ENCODE measurements at regions not wholly inside any gene's neighbourhood (a gene's known extent, or its start where the extent isn't known, plus 50 kb on each side); places are given as distances from the start of the nearest gene placed in this dataset.
"Not testable (repeated sequence)": the region's sequence is repeated elsewhere in the genome, so short reads cannot be mapped to it uniquely, and the experiment has no call there.

DNA sequence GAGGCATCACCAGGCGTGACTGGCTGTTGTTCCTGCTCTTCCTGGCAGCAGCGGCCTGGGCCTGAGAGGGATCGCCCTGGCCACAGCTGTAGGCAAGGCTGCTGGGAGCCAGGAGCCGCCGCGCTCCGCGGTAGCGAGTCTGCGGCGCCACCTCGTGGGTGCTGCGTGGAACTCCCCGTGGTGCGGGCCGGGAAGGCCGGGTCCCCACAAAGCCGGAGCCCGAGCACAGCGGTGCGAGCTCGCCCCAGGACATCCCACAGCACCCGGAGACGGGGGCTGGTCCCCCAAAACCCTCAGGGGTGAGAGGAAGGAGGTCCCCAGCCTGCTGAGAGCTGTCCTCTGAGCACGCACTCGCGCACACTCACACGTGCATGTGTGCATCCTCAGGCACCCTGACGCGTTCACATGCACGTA, 320.0 kb upstream of the PLGLB1 start:
- not testable (repeated sequence) for TF ChIP-seq GABPA (IDR thresholded peaks at IDR 0.05; ENCODE audit: low read depth); CTCF (IDR thresholded peaks at IDR 0.05; ENCODE audit: insufficient read depth, low read length)
